HL-60 (cell line): ENCODE measurements at regions not wholly inside any gene's neighbourhood (a gene's known extent, or its start where the extent isn't known, plus 50 kb on each side); places are given as distances from the start of the nearest gene placed in this dataset.

Source experiments
- CTCF ChIP-seq: IDR thresholded peaks from one replicate; pipeline ENCODE4 v1.5.1; 2011; ENCODE audit warnings: low read length, control low read depth, inconsistent platforms; ENCODE audit not compliant: insufficient read depth
- GABPA ChIP-seq: IDR thresholded peaks from 2 replicates; pipeline ENCODE4 v1.6.1; 2012; ENCODE audit warnings: low read depth
- POLR2AphosphoS5 ChIP-seq: IDR thresholded peaks from 2 replicates; pipeline ENCODE4 v1.6.1; 2012; ENCODE audit warnings: low read depth
- REST ChIP-seq: IDR thresholded peaks from 2 replicates; pipeline ENCODE4 v1.6.1; 2012; ENCODE audit warnings: low read depth; ENCODE audit not compliant: insufficient replicate concordance
- SPI1 ChIP-seq: IDR thresholded peaks from 2 replicates; pipeline ENCODE4 v1.6.1; 2012; ENCODE audit warnings: low read depth, mild to moderate bottlenecking, borderline replicate concordance

- TF ChIP-seq REST (no peak), CTCF (no peak), POLR2AphosphoS5 (no peak), SPI1 (no peak), GABPA (no peak)
Observed at GRCh38 chr5:20286512-20286911, 298.5 kb upstream of the CDH18 start.
